ENCODE measurements at regions not wholly inside any gene's neighbourhood (a gene's known extent, or its start where the extent isn't known, plus 50 kb on each side); places are given as distances from the start of the nearest gene placed in this dataset.

DNA sequence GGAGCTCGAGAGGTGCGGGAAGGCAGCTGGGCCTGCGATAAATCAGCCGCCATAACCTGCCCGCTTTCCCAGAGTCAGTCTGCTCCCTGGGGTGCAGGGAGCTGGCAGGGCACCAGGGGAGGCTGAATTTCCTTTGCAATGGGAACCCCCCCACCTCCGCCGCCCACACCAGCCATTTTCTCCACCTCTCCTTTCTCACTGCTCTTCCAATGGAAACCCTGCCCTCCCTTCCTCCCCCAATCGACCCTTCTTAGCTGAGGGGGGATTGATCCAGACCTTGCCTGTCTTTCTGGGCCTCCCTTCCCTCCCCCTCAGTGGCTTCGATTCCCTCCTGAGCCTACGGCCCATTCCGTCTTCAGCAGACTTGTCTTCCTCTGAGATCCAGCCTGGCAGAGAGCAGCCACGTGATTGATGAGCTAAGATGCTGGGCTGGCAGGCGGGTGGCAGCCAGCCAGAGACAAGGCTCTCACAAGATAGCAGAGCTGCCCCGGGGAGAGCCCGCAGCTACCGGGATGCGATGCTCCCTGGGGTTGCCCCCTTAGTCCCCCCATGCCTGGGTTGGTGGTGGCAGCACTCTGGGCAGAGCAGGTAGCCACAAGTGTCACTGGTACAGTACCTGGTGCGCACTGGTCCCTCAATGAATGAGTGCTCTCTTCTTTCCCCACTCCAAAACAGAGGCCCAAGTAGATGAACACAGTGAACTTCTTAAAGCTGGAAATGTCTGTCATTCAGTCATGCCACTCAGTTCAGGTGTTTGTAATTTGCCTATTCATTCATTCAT lies 53.7 kb upstream of the FABP6 start:
- peak; percentile 94 for DNase-seq (ENCODE audit: low spot score)

DNA sequence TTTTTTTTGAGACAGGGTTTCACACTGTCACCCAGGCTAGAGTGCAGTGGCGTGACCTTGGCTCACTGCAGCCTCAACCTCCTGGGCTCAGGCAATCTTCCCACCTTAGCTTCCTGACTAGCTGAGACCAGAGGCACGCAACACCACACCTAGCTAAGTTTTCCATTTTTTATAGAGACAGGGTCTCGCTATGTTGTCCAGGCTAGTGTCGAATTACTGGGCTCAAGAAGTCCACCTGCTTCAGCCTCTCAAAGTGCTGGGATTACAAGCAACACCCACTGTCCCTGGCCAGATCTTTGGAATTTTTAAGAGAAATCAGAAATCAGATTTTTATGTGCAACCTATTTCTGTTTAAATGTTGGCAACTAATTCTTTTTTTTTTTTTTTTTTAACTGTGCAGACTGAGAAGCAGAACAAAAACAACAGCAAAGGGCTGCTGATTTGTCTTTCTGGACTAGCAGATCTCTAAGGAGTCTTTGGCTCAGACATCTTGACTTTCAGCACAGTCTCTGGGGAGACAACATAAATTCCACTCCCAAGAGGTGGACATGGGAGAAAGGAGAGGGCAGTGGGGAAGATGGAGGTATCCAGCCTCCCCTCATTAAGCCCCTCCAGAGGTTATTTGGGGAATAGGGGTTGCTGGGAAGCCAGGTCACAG lies 54.4 kb upstream of the FABP6 start:
- no peak for DNase-seq (ENCODE audit: low spot score)

DNA sequence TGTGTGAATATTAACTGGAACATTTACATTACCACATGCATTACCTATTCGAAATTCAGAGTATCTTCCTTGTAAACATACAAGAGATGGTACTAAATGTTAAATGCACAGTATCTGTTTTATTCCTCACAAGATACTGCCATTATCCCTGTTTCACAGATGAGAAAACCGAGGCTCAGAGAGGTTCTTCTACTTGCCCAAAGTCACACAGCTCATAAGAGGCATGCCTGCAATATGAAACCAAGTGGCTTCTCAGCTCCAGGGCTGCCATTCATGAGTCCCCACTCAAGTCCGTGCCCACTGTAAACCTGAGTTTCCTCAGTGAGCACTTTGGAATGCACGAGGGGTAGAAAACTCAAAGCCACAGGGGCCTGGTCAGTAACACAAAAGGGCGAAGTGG lies 55.0 kb upstream of the FABP6 start:
- DNase-seq (ENCODE audit: low spot score) = no peak

DNA sequence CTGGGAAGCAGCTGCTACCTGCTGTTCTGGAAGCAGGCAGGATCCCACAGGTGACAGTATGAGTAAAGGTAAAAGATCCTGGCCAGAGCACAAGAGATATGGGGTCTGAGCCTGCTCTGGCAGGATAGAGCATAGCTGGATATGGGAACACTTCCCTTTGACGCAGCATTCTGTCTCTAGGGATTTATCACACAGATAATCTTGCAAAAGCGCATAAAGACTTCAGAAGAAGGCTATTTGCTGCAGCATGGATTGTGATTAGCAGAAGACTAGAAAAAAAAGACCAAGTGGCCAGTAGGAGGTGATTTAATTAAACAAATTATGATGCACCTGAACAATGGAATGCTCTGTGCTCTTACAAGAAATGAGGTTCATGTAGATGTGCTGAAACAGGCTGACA lies 52.4 kb upstream of the PWWP2A start:
- no peak for DNase-seq (ENCODE audit: low spot score)

DNA sequence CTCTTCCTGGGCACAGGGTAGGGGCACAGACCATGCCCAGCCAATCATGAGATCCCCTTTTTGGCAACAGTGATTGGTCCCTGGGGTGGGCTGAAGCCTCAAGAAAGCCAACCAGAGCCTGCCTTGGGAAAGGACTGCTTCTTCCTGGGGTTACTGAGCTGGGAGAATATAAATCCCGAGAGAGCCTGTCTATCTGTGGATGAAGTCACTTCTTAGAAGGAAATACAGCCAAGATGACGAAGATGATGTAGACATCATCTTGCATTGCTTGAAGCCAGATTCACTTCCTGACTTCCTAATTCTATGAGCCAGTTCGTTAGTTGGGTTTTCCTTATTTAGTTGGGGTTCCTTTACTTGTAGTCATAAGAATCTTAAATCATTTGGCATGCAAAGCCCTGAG lies 50.1 kb upstream of the PWWP2A start:
- DNase-seq (ENCODE audit: low spot score) = no peak

Measured in globus pallidus (tissue), 1 donor.